Right lobe of liver (tissue), 6 donors: ENCODE measurements at regions not wholly inside any gene's neighbourhood (a gene's known extent, or its start where the extent isn't known, plus 50 kb on each side); places are given as distances from the start of the nearest gene placed in this dataset.

Experiments
- ATAC-seq, 4 donors: fragments of 200-7000 bp; cut with Tn5 transposase; one replicate each; pipeline ENCODE4 v1.9.1; 2020; ENCODE audit warnings: mild to moderate bottlenecking in 4 of 4, moderate library complexity in 4 of 4
- DNase-seq, 3 donors: peaks; one replicate each; pipeline ENCODE4 v3.0.0-alpha.2; 2020
- H3K27ac ChIP-seq, 3 donors: fragments of 200-600 bp; one replicate each; pipeline ENCODE4 v1.8.0; 2022
- H3K27me3 ChIP-seq, 2 donors: fragments of 200-600 bp; one replicate each; pipeline ENCODE4 v1.8.0; 2022
- H3K36me3 ChIP-seq, 4 donors: fragments of 200-600 bp; sonication (generic) in 1 of 4; one replicate each; pipeline versions ENCODE4 v1.5.1 to v1.8.0; 2017 to 2022; ENCODE audit warnings: control low read depth in 1 of 4
- H3K4me1 ChIP-seq, 4 donors: fragments of 200-600 bp; sonication (generic) in 1 of 4; one replicate each; pipeline versions ENCODE4 v1.5.1 to v1.8.0; 2017 to 2022; ENCODE audit warnings: control low read depth in 1 of 4
- H3K4me3 ChIP-seq, 3 donors: fragments of 200-600 bp; one replicate each; pipeline ENCODE4 v1.8.0; 2022
- H3K9me3 ChIP-seq, 4 donors: fragments of 200-600 bp; sonication (generic) in 1 of 4; one replicate each; pipeline versions ENCODE4 v1.5.1 to v1.8.0; 2017 to 2022; ENCODE audit warnings: control low read depth in 1 of 4
- CTCF ChIP-seq, 4 donors: fragments of 200-600 bp in 3 of 4; fragments of 450-650 bp in 1 of 4; IDR thresholded peaks; one replicate each; pipeline versions ENCODE4 v1.5.1 to v1.8.0; 2016 to 2022; ENCODE audit warnings: antibody characterized with exemption in 4 of 4, mild to moderate bottlenecking in 2 of 4
- POLR2A ChIP-seq: fragments of 450-650 bp; IDR thresholded peaks from one replicate; pipeline ENCODE4 v1.6.1; 2017; ENCODE audit warnings: antibody characterized with exemption, mild to moderate bottlenecking
- WGBS: methylation state at CpG from one replicate; pipeline ENCODE4 v1.1.6; 2018; ENCODE audit warnings: low coverage, low lambda C conversion rate; ENCODE audit not compliant: insufficient coverage; ENCODE audit errors: missing lambda C conversion rate; 5-methylcytosine and 5-hydroxymethylcytosine counted together
- intact Hi-C, 2 donors: fragments of 100-400 bp; cut with DNase I; formaldehyde crosslinking; loops; one replicate each; pipeline versions ENCODE4 v1.11.2 to v1.14.1; 2022
- donor health status: DM: no; HTN: yes; CAD: no.
- donor health status: DM: no; HTN: no; CAD: no.
- donor health status: DM: no; HTN: no; CAD: no.
- donor health status: DM: no; HTN: yes; CAD: no.
- donor health status: DM: no; HTN: yes; CAD: no.

- no peak overlapping the region for H3K27ac ChIP-seq
- no peaks in the 10 kb centered on the region for H3K27me3 ChIP-seq
- no peaks in the 10 kb centered on the region for H3K4me1 ChIP-seq
- intact Hi-C loops: no loop called here
- H3K4me3 ChIP-seq: no peak overlapping the region
- ATAC-seq (no peak), DNase-seq (no peak)
- no peaks in the 10 kb centered on the region for H3K9me3 ChIP-seq
- H3K36me3 ChIP-seq: no peaks in the 10 kb centered on the region
- TF ChIP-seq POLR2A: no peak
- TF ChIP-seq CTCF (IDR thresholded peaks at IDR 0.05): no peak
These were observed 559.2 kb upstream of the TLE4 start for GRCh38 chr9:79012561-79012960.

GRCh38 chr9:79013715-79014610 is 557.8 kb upstream of the TLE4 start:
- intact Hi-C loops: no loop called here
- Histone ChIP-seq H3K4me3 (no peak overlapping the region), H3K27ac (no peak overlapping the region), H3K4me1 (no peaks in the 10 kb centered on the region), H3K9me3 (no peaks in the 10 kb centered on the region), H3K36me3 (no peaks in the 10 kb centered on the region), H3K27me3 (no peaks in the 10 kb centered on the region)
- TF ChIP-seq POLR2A (no peak), CTCF (IDR thresholded peaks at IDR 0.05) (no peak)
- ATAC-seq: no peak
- WGBS: 55% methylated on average over 3 of the region's 3 CpGs
- no peak for DNase-seq

GRCh38 chr9:79014929-79015699 is 556.7 kb upstream of the TLE4 start:
- intact Hi-C loops: no loop called here
- WGBS: 22% methylated on average over 5 of the region's 5 CpGs

DNA sequence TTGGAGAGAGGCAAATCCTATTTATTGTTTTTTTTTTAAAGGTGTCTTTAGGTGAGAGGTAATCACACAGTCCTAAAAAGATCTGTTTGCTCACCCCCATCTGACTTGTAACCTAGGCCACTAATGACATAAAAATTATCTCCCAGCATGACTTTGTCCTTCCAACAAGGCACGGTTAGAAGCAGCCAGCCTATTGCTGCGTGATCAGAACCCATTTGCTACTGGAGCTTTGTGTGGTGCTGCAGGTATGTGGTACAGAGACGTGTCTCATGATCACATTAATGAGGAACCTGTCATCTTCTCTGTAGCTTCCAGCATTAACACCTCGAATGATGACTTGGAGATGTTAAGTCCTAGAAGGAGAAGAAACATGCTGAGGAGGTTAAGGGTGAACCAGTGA is 555.8 kb upstream of the TLE4 start:
- DNase-seq: no peak
- no peaks in the 10 kb centered on the region for H3K4me1 ChIP-seq
- no peak overlapping the region for H3K4me3 ChIP-seq
- H3K27ac ChIP-seq: no peak overlapping the region
- intact Hi-C loops: no loop called here
- no peaks in the 10 kb centered on the region for H3K27me3 ChIP-seq
- H3K9me3 ChIP-seq: no peaks in the 10 kb centered on the region
- ATAC-seq: no peak
- 69% methylated on average over 4 of the region's 4 CpGs for WGBS
- H3K36me3 ChIP-seq: no peaks in the 10 kb centered on the region
- TF ChIP-seq POLR2A: no peak
- TF ChIP-seq CTCF (IDR thresholded peaks at IDR 0.05): no peak

More at GRCh38 chr9:79014929-79015699, 556.7 kb upstream of the TLE4 start:
- H3K4me3 ChIP-seq: no peak overlapping the region
- H3K9me3 ChIP-seq: no peaks in the 10 kb centered on the region
- no peaks in the 10 kb centered on the region for H3K4me1 ChIP-seq
- ATAC-seq: no peak
- no peak for DNase-seq
- no peak overlapping the region for H3K27ac ChIP-seq
- no peaks in the 10 kb centered on the region for H3K36me3 ChIP-seq
- no peaks in the 10 kb centered on the region for H3K27me3 ChIP-seq
- TF ChIP-seq CTCF (IDR thresholded peaks at IDR 0.05) (no peak), POLR2A (no peak)
